Astrocyte (in vitro differentiated cells and primary cell): ENCODE measurements at regions not wholly inside any gene's neighbourhood (a gene's known extent, or its start where the extent isn't known, plus 50 kb on each side); places are given as distances from the start of the nearest gene placed in this dataset.

Experiments used
- CTCF ChIP-seq: IDR thresholded peaks from 2 replicates; pipeline ENCODE4 v1.5.1; 2011; ENCODE audit warnings: low read depth, mild to moderate bottlenecking, inconsistent platforms, low read length, moderate library complexity; ENCODE audit not compliant: insufficient read depth
- EZH2 ChIP-seq: IDR thresholded peaks from 2 replicates; pipeline ENCODE4 v1.6.1; 2012; ENCODE audit warnings: mild to moderate bottlenecking, low read length, inconsistent platforms; ENCODE audit not compliant: insufficient read depth

- TF ChIP-seq EZH2, result no peak
- TF ChIP-seq CTCF, result no peak
These were observed 1279.6 kb downstream of the KCNT2 start for GRCh38 chr1:195328681-195329080.
